ENCODE measurements at regions not wholly inside any gene's neighbourhood (a gene's known extent, or its start where the extent isn't known, plus 50 kb on each side); places are given as distances from the start of the nearest gene placed in this dataset.

DNA sequence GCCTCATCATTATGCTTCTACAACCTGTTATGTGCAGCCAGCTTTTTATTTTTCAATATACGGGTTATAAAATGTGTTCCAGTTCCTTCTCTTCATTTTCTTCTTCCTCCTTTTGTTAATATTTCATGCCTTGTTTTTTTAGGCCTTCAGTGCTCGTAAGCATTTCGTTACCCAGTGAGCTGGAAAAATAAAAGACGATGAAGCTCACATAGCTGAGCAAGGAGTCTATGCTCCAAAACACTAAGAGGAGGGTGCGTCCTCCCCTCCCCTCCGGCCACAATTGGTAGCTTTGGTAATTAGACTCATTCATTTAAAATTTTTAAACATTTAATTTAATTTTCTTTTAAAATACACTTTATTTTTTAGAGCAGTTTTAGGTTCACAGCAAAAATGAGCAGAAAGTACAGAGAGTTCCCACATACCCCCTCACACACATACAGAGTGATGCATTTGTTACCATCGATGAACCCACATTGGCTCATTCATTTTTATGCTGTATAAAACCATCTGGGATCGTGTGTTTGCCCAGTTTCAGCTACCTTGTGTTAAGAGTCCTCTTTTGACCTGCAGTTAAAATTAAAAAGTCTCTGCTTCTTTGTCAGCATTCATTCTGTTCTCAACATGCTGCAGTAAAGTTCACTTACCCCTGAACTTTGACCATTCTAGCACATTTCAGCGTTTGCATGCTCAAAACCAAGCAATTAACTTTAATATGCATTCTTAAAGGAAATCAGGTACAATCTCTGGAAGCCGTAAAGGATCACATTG lies 223.9 kb downstream of the LACC1 start:
- DNase-seq: no peak

DNA sequence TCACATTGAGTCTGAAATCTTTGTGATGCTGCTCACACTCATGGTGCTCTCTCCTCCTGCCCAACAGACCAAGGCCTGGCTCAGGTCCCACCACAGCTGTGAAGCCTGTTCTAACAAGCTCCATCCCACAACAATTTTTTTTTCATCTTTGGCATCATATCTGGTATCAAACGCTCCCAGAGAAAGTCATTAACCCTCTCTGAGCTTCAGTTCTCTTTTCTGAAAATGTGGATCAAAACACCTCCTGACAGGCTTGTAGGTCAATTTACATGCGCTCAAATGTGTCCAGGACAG lies 224.4 kb downstream of the LACC1 start:
- DNase-seq: no peak

DNA sequence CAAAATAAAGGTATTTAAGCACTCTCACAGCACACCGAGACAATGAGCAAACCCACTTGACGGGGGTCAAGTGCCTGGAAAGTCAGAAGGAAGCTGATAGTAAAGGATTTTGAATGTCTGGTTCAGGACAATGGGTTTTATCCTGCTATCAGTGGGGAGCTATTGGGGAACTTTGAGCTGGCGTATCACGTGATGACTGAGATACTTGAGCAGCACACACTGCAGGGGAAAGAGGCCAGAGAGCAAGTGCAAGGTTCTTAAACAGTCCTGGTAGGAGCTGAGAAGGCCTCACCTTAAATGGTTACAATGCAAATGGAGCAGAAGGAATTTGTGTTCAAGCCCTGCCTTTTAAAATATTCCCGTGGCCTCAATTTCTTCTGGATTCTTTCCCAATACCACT lies 225.3 kb downstream of the LACC1 start:
- DNase-seq: no peak

DNA sequence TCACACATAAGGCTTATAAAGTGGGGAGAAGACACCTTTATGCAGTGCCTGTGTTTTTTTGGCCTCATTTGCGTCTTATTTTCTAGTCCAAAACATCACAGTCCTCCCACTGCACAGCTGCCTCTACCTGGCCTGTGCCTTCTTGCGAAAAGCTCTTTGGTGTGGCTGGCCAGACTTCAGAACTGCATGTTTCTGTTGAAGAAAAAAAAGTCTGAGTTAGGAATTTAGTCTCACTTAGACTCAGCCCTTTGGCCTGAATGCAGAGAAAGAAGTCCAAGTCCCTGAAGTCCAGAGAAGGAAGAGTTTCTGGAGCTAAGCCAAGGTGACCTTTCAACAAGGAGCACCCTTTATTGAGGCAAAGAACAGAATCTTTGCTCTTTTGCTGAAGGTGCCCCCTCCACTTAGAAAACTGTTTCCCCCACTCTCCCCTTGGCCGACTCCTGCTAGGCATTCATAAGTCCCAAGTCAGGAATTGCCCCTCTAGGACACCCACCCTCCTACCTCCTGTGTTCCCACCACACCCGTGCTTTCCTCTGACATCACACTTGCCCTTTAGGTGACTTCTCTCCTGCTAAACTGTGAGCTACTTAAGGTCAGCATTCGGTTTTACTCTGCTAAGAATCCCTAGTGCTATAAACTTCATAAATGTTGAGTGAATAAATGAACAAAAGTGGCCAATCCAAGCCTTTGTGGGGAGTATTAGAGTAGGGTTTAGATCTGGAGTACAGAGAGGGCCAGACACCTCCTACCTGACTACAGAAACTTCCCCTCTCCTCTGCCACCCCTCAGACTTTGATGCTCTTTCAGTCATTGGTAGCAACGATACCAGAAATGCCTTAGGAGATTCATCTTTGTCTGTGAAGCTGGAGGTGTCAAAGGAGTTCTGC lies 226.8 kb downstream of the LACC1 start:
- DNase-seq: no peak

DNA sequence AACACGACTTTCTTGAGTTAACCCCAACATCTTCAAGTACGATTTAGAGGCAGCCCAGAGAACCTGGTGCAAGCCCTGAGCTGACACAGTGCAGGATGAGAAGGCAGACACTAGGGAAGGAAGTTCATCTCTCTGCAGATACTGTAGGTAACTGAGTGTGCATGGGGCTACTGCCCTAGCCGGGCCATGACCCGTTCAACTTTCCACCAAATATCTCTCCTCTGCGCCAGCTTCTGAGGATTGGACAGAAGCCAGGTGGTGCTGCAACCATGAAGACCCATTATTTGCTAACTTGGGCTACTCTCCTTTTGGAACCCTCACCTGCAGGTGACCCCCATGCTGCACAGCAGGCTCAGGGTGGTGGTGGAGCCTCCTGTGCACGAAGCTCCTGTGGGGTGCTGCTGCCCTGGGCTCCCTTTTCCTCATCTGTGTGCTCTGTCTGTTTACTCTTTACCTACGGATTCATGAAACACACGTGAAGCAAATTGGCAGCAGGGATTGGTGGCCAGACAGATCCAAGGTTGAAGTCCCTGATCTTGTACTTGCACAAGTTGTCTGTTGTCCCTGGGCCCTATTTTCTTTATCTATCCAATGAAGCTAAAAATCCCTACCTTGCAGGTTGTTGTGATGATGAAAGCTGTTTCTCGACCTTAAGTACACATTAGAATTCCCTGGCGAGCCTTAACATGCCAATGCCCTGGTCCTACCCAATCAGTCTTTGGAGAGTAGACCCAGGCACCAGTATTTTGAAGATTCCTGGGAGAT lies 227.8 kb downstream of the LACC1 start:
- DNase-seq: no peak

DNA sequence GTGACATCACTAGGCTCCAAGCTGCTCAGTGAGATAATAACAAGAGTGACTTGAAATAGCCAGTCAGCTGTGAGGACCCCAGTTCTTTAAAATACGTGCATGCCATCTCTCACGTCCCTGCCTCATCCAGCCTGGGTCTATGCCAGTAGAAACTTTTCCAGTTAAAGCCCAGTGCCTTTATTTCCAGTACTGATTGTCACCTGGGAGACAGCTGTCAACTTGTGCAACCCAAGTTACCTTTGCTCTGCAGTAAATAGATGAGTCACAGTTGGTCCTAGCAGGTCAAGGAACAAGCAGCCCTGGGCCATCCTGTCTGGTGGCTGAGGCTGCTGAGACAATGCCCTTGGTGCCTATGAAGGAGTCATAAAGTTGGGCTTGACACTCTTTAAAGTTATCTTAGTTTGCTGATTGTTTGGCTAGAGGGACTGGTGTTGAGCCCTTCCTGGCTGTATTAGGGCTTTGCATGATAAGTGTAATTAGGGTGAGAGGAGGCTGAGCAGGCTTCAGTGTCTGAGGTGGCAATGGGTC lies 228.7 kb downstream of the LACC1 start:
- no peak for DNase-seq

DNA sequence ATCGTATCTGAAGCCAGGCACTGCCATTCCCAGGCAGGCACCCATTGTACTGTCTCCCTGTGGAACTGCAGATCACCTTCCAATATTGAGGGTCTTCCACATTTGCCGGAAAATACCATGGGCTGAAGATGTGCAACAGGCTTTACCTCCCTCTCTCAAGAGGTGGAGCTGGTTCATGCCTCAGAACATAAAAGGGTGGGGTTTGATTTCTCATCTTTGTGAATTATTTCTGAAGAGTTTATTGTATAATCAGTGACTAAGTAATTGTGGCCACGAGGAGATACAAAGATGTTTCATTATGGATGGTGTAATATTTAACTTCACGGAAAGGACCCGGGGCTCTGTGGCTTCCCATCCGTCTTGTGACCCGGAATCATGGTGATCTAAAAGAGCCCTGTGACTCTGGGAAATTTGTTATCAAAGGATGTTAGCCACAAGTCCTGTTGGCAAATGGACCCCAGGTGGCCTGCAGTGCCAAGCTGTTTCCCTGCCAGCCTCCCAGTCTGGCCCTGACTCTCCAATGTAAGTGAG lies 230.5 kb downstream of the LACC1 start:
- no peak for DNase-seq

DNA sequence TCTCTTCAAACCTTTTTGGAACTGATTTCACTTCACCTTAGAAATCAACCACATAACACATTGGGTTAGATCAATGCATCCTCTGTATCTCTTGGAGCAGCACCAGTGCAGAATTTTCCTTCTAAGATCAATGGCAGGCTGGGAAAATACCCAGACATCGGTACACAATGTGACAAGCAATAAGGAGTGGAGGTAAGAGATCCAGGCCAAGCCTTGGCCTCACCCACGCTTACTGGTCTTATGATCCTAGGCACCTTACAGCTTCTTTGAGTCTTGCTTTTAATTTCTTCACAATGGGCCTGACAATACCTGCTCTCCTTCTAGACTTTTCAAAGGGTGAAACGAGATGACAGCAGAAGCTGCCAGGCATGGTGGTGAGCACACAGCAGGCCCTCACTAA lies 232.0 kb downstream of the LACC1 start:
- no peak for DNase-seq

DNA sequence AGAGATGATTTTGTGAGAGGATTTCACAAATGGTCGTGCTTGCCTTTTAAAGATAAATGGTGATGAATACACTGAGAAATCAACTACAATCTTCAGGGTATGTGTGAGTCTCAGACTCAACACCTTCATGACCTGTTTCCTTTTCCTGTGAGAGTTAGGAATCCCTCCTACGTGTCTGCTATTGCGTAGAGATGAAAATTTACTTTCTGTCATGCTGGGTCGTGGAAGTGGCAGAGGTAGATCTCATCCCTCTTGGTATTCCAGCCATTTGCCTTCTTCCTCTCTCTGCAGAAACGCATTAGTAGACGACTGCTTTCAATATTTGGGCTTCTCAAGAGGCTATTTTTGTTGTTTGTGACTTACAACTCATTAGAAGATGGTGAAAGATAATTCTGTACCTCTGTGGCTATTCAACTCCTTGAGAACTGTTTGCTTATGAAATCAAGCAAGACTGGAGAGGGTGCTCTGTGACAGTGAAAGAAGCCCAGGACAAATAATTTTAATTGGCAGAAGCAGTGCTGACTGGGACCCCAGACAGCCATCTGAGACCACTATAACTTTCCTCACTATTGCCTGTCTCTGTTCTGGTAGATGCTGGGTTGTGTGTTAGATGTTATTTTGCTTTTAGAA lies 233.1 kb downstream of the LACC1 start:
- DNase-seq: no peak

DNA sequence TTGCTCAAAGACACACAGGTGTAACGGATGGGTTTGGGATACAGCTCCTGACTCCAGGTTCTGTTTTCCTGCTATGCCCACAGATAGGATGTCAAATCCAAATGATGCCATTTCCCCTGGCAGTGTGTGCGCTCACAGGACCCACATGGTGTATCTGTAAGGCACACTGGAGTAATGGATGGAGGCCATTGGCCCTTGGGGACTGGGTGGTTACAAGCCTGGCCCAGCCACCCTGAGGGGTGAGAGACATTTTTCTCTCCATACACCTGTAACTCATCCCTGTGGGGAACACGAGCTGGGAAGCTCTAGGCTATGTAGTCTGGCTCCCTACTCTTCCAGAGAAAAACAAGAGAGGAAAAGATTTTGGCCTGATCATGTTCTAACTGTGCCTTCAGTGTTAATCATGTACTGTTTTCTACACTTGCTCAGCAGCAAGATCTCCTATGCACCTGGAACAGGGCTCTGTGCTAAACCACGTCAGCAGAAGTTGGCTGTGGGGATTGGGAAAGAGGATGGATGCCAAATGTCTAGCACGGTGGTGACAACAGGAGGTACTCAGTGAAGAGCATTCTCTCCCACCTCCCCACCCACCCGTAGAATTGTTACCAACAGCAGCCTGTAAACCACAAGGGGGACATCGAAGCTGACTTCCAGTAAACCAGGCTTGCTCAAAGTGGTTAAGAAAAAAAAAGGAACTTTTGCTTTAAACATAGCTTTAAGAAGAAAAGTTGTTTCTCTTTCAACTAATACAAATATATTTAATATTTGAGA lies 237.0 kb downstream of the LACC1 start:
- no peak for DNase-seq

DNA sequence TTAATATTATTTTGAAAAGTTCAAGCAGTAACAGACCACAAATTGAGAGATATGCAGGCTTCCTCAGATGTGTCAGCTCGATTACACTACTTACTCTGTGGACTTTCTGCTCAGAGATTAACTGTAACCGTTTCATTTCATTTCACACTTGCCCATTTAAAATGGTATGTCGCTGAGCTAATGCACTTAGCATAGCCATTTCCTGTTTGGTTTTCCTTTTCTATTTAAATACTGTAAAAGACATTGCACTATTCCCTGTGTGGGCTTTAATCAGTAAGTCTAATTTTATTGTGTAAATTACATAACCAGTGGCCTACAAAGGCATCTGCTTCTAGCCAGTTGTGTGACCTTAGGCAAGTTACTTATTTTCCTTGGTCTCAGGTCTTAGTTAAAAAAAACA lies 237.6 kb downstream of the LACC1 start:
- no peak for DNase-seq

DNA sequence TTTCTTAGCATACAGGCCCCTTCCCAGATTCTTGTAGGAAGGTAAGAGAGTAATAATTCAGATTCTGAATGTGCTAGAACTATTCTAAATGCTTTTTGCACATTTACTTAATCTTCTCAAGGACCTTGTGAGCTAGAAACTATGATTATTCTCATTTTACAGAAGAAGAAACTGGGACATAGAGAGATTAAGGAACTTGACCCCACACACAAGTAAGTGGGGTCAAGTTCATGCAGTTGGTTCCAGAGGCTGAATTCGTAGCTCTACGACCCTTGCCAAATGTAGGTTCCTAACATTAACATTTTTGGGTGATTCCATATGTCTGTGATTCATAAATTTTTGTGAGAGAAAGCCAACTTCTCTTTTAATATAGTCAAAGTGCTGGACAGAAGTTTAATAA lies 238.1 kb downstream of the LACC1 start:
- DNase-seq: no peak

DNA sequence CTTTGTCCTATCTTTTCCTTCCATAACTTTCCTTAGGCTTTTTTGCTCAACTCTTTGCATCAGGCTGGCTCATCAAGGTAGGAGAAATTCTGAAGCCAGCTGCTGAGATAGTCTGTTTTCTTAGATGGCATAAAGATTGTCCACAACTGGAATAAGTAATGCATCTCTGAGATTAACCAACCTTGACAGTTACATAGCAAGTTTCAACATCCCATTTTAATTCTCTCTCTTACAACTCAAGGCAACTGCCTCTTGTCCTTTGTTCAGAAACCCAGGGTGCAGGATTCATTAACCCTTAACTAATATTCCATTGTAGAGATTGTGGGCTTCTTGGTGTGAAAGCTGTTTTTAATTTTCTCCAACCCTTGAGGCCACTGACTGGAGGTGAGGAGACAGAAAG lies 239.2 kb downstream of the LACC1 start:
- no peak for DNase-seq

DNA sequence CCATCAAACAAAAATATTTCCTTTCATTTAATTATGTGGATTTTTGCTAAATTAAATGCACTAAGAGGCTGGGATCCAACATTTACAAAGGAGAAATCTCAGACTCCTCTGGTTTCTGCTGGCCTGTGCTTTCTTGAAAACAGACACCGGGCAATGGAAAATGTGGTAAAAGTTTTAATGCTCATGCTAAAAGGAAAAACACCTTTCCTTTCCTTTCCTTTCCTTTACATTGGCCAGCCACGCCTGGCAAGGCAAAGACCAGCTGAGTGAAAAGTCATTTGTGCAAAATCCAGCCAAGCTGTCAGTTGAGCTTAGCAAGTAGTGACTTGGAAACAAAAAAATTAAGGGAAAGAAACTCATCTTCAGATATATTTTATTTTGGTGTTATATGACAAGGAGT lies 240.3 kb downstream of the LACC1 start:
- DNase-seq: no peak

DNA sequence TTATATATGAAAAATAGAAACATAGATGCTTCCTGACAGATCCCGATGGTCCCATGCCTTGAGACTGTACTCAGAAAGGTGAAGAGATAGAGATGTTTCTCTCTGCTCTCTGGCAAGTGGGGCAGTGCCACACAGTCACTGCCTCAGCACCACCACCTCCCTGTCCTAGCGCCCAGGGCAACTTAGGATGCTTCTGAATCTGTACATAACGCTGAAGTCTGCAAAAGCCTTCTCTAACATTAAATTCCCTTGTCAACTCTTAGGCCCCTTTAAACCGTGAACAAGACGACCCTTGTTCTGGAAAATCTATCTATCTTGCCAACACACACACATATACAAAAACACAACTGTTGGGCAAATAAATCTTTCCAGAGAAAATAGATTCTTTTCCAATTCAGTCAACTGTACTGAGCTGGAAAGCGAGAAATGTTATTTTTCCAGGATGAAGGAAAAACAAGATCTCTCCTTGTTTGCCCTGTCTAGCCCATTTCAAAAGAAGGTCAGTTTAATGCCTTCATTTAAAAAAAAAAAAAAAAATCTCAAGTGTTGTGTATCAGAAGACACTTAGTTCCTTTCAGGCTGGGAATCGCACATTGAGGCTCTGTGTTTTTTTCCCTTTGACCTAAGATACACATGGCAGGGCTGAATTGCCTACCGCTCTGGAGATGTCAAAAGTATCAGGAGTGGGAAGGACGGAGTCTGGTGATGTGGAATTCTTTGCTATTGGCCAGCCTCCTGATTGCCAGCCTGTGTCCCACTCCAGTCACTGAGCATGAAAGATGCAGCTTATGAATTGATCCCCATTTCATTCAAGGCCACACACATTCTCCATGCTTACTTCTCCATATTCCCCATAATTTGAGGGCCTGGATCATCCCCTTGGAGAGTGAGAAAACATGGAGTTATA lies 241.4 kb downstream of the LACC1 start:
- no peak for DNase-seq

DNA sequence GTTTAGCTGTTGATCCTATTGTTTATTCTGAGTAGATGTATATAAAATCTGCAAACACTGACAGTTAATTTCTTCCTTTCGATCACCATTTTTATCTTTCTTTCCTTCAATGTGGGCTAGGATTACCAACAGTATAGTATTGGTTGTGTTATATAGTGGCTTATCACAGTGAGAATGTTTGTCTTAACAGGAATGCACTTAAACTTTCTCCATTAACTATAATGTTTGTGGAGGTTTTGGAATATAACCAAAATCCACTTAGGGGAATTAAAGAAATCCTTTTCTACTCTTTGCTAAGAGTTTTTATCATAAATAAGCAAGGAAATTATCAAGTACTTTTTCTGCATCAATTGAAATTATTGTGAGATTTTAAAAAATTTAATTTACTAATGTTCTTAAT lies 244.6 kb downstream of the LACC1 start:
- no peak for DNase-seq

DNA sequence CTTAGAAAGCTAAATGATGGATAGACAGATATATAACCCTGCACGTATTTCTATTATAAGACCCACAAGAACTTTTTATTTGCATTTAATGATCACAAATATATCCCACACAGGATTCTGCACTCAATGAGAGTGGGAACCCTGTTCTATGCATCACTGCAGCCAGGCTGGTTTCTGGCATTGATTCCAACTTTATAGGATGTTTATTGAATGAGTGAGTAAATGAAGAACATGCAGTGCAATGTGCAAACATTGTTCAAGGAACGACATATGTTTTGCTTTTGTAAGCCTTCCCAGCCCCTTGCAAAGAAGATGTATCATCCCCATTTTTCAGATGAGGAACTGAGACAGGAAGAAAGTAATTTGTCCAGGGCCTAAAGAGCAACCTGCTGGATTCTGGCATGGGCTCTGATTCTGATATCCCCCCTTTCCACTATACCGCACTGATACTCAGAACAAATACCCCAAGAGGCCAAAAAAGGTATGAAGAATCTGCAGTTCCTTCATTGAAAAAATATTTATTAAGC lies 246.3 kb downstream of the LACC1 start:
- DNase-seq: no peak

DNA sequence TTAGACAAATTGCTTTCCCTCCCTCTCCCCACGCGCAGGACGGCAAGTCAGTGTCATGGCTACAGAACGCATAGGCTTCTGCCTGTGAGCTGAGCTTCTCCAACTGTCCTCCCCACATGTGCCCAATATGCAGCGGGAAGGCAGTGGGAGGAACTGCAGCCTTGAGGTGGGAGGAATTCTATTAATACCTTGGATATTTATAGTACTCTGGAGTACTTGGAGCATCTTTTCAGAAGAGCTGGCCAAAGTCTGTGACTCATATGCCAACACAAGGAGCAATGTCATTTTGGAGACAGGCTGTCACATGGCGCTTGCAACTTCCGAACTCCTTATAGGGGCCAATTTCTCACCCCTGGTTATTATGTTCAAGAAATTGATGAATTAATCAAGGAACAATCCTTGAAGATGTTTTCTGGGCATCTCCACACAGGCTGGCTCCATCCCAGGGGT lies 245.0 kb upstream of the SERP2 start:
- no peak for DNase-seq

DNA sequence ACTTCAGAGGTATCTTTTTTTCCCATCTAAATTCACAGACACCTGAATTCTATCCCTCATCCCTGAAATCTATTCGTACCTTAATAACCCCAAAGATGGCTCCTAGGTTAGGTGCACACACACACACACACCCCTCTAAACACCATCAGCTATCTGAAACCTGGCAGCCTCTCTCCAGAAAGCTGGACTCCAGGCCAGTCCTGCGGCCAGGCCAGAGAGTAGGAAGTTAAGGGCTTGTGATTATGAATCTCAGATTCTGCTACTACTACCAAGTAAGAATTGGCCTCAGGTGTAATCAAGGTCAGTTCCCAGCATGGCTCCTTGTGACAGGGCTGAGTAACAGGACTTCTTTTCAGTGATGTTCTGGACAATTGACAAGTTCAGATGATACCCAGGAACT lies 244.2 kb upstream of the SERP2 start:
- DNase-seq: no peak

DNA sequence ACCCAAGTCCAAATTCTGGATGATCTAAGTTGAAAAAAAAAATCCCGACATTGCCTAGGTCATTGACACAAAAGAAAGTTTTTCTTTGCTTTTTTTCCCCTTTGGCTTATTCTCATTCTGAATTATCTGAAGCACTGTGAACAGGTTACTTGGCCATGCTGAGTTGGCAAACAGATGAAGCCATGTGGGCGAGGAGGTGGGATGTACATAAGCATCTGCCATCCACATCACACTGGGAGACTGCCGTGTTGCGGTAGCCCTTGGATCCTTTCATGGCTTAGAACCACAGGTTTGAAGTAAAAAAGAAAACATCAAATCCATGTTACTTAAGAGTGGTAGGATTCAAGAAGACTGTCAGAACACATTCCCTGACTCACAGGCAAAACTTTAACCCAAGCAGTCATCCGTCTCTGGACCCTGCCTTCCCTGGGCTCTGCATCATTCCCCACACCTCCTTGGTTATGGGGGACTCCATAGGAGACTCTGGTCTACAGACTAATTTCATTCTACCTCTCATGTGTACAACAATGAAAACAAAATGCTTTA lies 242.5 kb upstream of the SERP2 start:
- DNase-seq: no peak

All from NCI-H187 treated with DMSO at 0.1 percent for 48 hours (cell line).